SK-N-SH treated with all-trans-retinoic acid at 6 μM for 48 hours (cell line): ENCODE measurements at regions not wholly inside any gene's neighbourhood (a gene's known extent, or its start where the extent isn't known, plus 50 kb on each side); places are given as distances from the start of the nearest gene placed in this dataset.

Experiments
- ATAC-seq: fragments of 200-7000 bp; cut with Tn5 transposase; 3 replicates; pipeline ENCODE4 v1.9.1; 2020; ENCODE audit warnings: mild to moderate bottlenecking, moderate library complexity
- ARNTL ChIP-seq: fragments of 450-650 bp; formaldehyde crosslinking; IDR thresholded peaks from 2 replicates; pipeline ENCODE4 v1.5.0; 2020; ENCODE audit warnings: low read depth, mild to moderate bottlenecking, moderate library complexity, borderline replicate concordance
- BACH2 ChIP-seq: fragments of 250-450 bp; sonication (Bioruptor Pico); IDR thresholded peaks from 2 replicates; pipeline ENCODE4 v1.9.0; 2021; ENCODE audit warnings: mild to moderate bottlenecking, borderline replicate concordance
- CREB5 ChIP-seq: fragments of 250-450 bp; sonication (Bioruptor Pico); IDR thresholded peaks from 2 replicates; pipeline ENCODE4 v1.5.1; 2020; ENCODE audit warnings: low read depth, mild to moderate bottlenecking, moderate library complexity
- CSDC2 ChIP-seq: fragments of 250-450 bp; sonication (Bioruptor Pico); IDR thresholded peaks from 2 replicates; pipeline ENCODE4 v1.5.0; 2020; ENCODE audit warnings: mild to moderate bottlenecking, moderate library complexity
- CSRNP3 ChIP-seq: fragments of 250-450 bp; sonication (Bioruptor Pico); IDR thresholded peaks from 2 replicates; pipeline ENCODE4 v1.5.1; 2021; ENCODE audit warnings: mild to moderate bottlenecking, moderate library complexity
- ESRRG ChIP-seq: fragments of 250-450 bp; sonication (Bioruptor Pico); IDR thresholded peaks from 2 replicates; pipeline ENCODE4 v1.6.1; 2021; ENCODE audit warnings: mild to moderate bottlenecking
- OSR1 ChIP-seq: fragments of 250-450 bp; sonication (Bioruptor Pico); IDR thresholded peaks from 2 replicates; pipeline ENCODE4 v1.8.0; 2022; ENCODE audit warnings: moderate library complexity, mild to moderate bottlenecking, inconsistent platforms
- PATZ1 ChIP-seq: fragments of 250-450 bp; sonication (Bioruptor Pico); IDR thresholded peaks from 2 replicates; pipeline ENCODE4 v1.8.0; 2020; ENCODE audit warnings: mild to moderate bottlenecking, moderate library complexity, borderline replicate concordance
- POU6F1 ChIP-seq: fragments of 250-450 bp; sonication (Bioruptor Pico); IDR thresholded peaks from 2 replicates; pipeline ENCODE4 v1.8.0; 2021; ENCODE audit warnings: low read depth, mild to moderate bottlenecking, moderate library complexity, borderline replicate concordance
- PPARA ChIP-seq: fragments of 250-450 bp; sonication (Bioruptor Pico); IDR thresholded peaks from 2 replicates; pipeline ENCODE4 v1.5.0; 2020; ENCODE audit warnings: mild to moderate bottlenecking, borderline replicate concordance
- SNAI2 ChIP-seq: fragments of 250-450 bp; sonication (Bioruptor Pico); IDR thresholded peaks from 2 replicates; pipeline ENCODE4 v1.5.0; 2020; ENCODE audit warnings: mild to moderate bottlenecking, moderate library complexity
- TCF4 ChIP-seq: fragments of 250-450 bp; sonication (Bioruptor Pico); IDR thresholded peaks from 2 replicates; pipeline ENCODE4 v1.8.0; 2021; ENCODE audit warnings: mild to moderate bottlenecking, moderate library complexity, borderline replicate concordance
- TSHZ2 ChIP-seq: fragments of 250-450 bp; sonication (Bioruptor Pico); IDR thresholded peaks from 2 replicates; pipeline ENCODE4 v1.5.0; 2020; ENCODE audit warnings: mild to moderate bottlenecking, moderate library complexity
- ZC3H10 ChIP-seq: fragments of 250-450 bp; sonication (Bioruptor Pico); IDR thresholded peaks from 2 replicates; pipeline ENCODE4 v1.5.1; 2021; ENCODE audit warnings: mild to moderate bottlenecking, moderate library complexity
- ZFP3 ChIP-seq: fragments of 250-450 bp; sonication (Bioruptor Pico); IDR thresholded peaks from 2 replicates; pipeline ENCODE4 v1.5.0; 2020; ENCODE audit warnings: mild to moderate bottlenecking, moderate library complexity
- ZFP30 ChIP-seq: fragments of 450-650 bp; formaldehyde crosslinking; IDR thresholded peaks from 2 replicates; pipeline ENCODE4 v1.5.0; 2022; ENCODE audit warnings: mild to moderate bottlenecking, moderate library complexity
- ZNF565 ChIP-seq: fragments of 450-650 bp; formaldehyde crosslinking; conservative IDR thresholded peaks from 2 replicates; pipeline ENCODE4 v1.5.0; 2020; ENCODE audit warnings: low read depth, mild to moderate bottlenecking, moderate library complexity
- ZNF70 ChIP-seq: fragments of 450-650 bp; formaldehyde crosslinking; IDR thresholded peaks from 2 replicates; pipeline ENCODE4 v1.5.0; 2020; ENCODE audit warnings: mild to moderate bottlenecking, moderate library complexity
- ZNF8 ChIP-seq: fragments of 450-650 bp; formaldehyde crosslinking; IDR thresholded peaks from 2 replicates; pipeline ENCODE4 v1.5.0; 2020; ENCODE audit warnings: mild to moderate bottlenecking, moderate library complexity

GRCh38 chr16:87177673-87178072 lies 139.5 kb downstream of the C16orf95 start:
- no peak for TF ChIP-seq CSRNP3
- TF ChIP-seq, all 23 proteins: peak for 0
- no peak for ATAC-seq

GRCh38 chr16:87178177-87178863 lies 138.9 kb downstream of the C16orf95 start:
- ATAC-seq, result peak; percentile 61
- TF ChIP-seq CREB5 (CRISPR knock-in tag) (no peak), PPARA (no peak), CSRNP3 (no peak), ZC3H10 (CRISPR knock-in tag) (no peak), CSDC2 (CRISPR knock-in tag) (no peak), ZNF565 (no peak), BACH2 (CRISPR knock-in tag) (no peak), OSR1 (no peak), ARNTL (no peak), ZFP3 (CRISPR knock-in tag) (no peak), TSHZ2 (CRISPR knock-in tag) (no peak), TCF4 (CRISPR knock-in tag) (no peak), POU6F1 (CRISPR knock-in tag) (no peak), ZNF8 (CRISPR knock-in tag) (no peak), ZNF70 (no peak), PATZ1 (no peak)

GRCh38 chr16:87178977-87179376 lies 138.2 kb downstream of the C16orf95 start:
- ATAC-seq, result peak; percentile 27; the same call in 2 of the 3 replicates
- TF ChIP-seq ARNTL (no peak), ZFP30 (CRISPR knock-in tag) (no peak), CSDC2 (CRISPR knock-in tag) (no peak)

- ATAC-seq, result no peak
- TF ChIP-seq ESRRG (CRISPR knock-in tag), result no peak
- no peak for TF ChIP-seq SNAI2 (CRISPR knock-in tag)
- no peak for TF ChIP-seq ZNF8 (CRISPR knock-in tag)
- TF ChIP-seq PATZ1, result no peak
- TF ChIP-seq TCF4 (CRISPR knock-in tag), result no peak
Observed at GRCh38 chr16:87180069-87180468, 137.1 kb downstream of the C16orf95 start.
